DMS153 (cell line): ENCODE measurements at regions not wholly inside any gene's neighbourhood (a gene's known extent, or its start where the extent isn't known, plus 50 kb on each side); places are given as distances from the start of the nearest gene placed in this dataset.

Source experiments
- DNase-seq: peaks from one replicate; lab custom pipeline; 2025; lab: John Stamatoyannopoulos, UW

GRCh38 chr18:71754246-71754645 is 789.9 kb downstream of the CBLN2 start:
- DNase-seq: no peak

GRCh38 chr18:71743634-71744033 is 800.5 kb downstream of the CBLN2 start:
- no peak for DNase-seq

GRCh38 chr18:71729611-71730010 is 814.5 kb downstream of the CBLN2 start:
- DNase-seq: no peak

- no peak for DNase-seq
Measured at GRCh38 chr18:71727909-71728308, 816.2 kb downstream of the CBLN2 start.

GRCh38 chr18:71725256-71725655 is 818.9 kb downstream of the CBLN2 start:
- DNase-seq: no peak

GRCh38 chr18:71707985-71708500 is 836.1 kb downstream of the CBLN2 start:
- no peak for DNase-seq

GRCh38 chr18:71707400-71707799 is 836.7 kb downstream of the CBLN2 start:
- no peak for DNase-seq

GRCh38 chr18:71689416-71690160 is 854.6 kb downstream of the CBLN2 start:
- no peak for DNase-seq

GRCh38 chr18:71682591-71682990 is 861.6 kb downstream of the CBLN2 start:
- no peak for DNase-seq

GRCh38 chr18:71678144-71678543 is 866.0 kb downstream of the CBLN2 start:
- no peak for DNase-seq

GRCh38 chr18:71673954-71674353 is 870.2 kb downstream of the CBLN2 start:
- DNase-seq: no peak

GRCh38 chr18:71673498-71673897 is 870.6 kb downstream of the CBLN2 start:
- no peak for DNase-seq

- DNase-seq: no peak
Measured at GRCh38 chr18:71666481-71666880, 877.7 kb downstream of the CBLN2 start.

- DNase-seq: no peak
Measured at GRCh38 chr18:71665131-71665530, 879.0 kb downstream of the CBLN2 start.

- DNase-seq: no peak
Measured at GRCh38 chr18:71643822-71644221, 900.3 kb downstream of the CBLN2 start.

GRCh38 chr18:71630696-71631095 is 913.4 kb downstream of the CBLN2 start:
- DNase-seq: no peak

GRCh38 chr18:71625556-71626090 is 918.5 kb downstream of the CBLN2 start:
- no peak for DNase-seq

- no peak for DNase-seq
Measured at GRCh38 chr18:71598374-71598773, 945.8 kb downstream of the CBLN2 start.

- DNase-seq: no peak
Measured at GRCh38 chr18:71597219-71597618, 946.9 kb downstream of the CBLN2 start.

- no peak for DNase-seq
Measured at GRCh38 chr18:71583252-71583651, 960.9 kb downstream of the CBLN2 start.

GRCh38 chr18:71554686-71555085 is 989.5 kb downstream of the CBLN2 start:
- DNase-seq: no peak

GRCh38 chr18:71541643-71542042 is 1002.5 kb downstream of the CBLN2 start:
- no peak for DNase-seq

- DNase-seq: no peak
Measured at GRCh38 chr18:71529703-71530303, 1014.3 kb downstream of the CBLN2 start.
